ENCODE measurements at regions not wholly inside any gene's neighbourhood (a gene's known extent, or its start where the extent isn't known, plus 50 kb on each side); places are given as distances from the start of the nearest gene placed in this dataset.

DNA sequence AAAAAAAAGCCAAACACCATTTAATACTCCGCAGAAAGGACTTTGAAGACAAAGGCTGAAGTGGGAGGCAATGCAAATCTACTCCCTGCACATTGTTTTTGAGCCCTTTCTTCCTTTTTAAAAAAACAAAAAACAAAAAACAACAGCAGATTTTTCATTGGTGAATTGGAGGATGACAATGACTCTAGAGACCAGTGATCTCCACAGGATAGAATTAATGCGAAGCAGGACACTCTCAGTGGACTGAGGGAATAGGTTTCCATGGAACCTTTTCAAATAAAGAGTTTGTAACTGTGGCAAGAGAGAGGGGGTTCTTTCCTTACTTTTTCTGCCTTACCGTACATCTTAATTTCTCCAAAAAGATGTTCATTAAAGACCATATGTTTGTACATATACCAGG is 371.0 kb downstream of the MEIS1 start:
- Histone ChIP-seq H3K4me1 (ENCODE audit: control insufficient read depth, insufficient read depth, low read length) (no peaks in the 10 kb centered on the region), H3K27ac (ENCODE audit: control insufficient read depth, insufficient read depth) (no peak overlapping the region), H3K9me3 (replicated peaks; ENCODE audit: control insufficient read depth, insufficient read depth, low read length) (no peaks in the 10 kb centered on the region), H3K36me3 (ENCODE audit: control insufficient read depth in 2 of 2, insufficient read depth in 2 of 2, low read length in 1 of 2) (no peaks in the 10 kb centered on the region), H3K79me2 (ENCODE audit: control insufficient read depth, insufficient read depth, low read length) (no peaks in the 10 kb centered on the region), H4K20me1 (ENCODE audit: control insufficient read depth, insufficient read depth) (no peaks in the 10 kb centered on the region), H3K27me3 (replicated peaks in 1 of 2; ENCODE audit: control insufficient read depth in 2 of 2, insufficient read depth in 2 of 2, low read length in 1 of 2) (no peaks in the 10 kb centered on the region), H3K4me2 (ENCODE audit: control insufficient read depth, insufficient read depth) (no peak overlapping the region), H3K4me3 (no peak overlapping the region), H2AFZ (ENCODE audit: control insufficient read depth, low read depth, low read length) (no peak overlapping the region), H3K9ac (ENCODE audit: control insufficient read depth, insufficient read depth, low read length) (no peak overlapping the region)
- intact Hi-C loops (cut with micrococcal nuclease; ENCODE audit: unreplicated experiment) (no loop called here), in situ Hi-C loops (cut with MboI) (no loop called here)
- DNase-seq (ENCODE audit: low read depth, low spot score) = no peak
- ChIA-PET SMC1A (ENCODE audit: uncharacterized antibody, unreplicated experiment) (interaction anchor here (1.2 kb wide), 1 partner anchor 90 kb away, joined by 3 read pairs; no protein-coding TSS in a partner anchor), CTCF (no interaction called here), RAD21 (ENCODE audit: unreplicated experiment) (interaction anchor here (0.7 kb wide), 1 partner anchor 575 kb away, joined by 3 read pairs; no protein-coding TSS in a partner anchor), POLR2A (no interaction called here)
- TF ChIP-seq LARP7 (IDR thresholded peaks at IDR 0.05) (no peak), SPI1 (IDR thresholded peaks at IDR 0.05; ENCODE audit: borderline replicate concordance, insufficient read depth, low read depth, low read length) (no peak), KLF5 (IDR thresholded peaks at IDR 0.05; ENCODE audit: partially characterized antibody) (no peak), PML (IDR thresholded peaks at IDR 0.05; ENCODE audit: low read length) (no peak), NBN (IDR thresholded peaks at IDR 0.05) (no peak)
- TF ChIP-seq, protein P1, sequence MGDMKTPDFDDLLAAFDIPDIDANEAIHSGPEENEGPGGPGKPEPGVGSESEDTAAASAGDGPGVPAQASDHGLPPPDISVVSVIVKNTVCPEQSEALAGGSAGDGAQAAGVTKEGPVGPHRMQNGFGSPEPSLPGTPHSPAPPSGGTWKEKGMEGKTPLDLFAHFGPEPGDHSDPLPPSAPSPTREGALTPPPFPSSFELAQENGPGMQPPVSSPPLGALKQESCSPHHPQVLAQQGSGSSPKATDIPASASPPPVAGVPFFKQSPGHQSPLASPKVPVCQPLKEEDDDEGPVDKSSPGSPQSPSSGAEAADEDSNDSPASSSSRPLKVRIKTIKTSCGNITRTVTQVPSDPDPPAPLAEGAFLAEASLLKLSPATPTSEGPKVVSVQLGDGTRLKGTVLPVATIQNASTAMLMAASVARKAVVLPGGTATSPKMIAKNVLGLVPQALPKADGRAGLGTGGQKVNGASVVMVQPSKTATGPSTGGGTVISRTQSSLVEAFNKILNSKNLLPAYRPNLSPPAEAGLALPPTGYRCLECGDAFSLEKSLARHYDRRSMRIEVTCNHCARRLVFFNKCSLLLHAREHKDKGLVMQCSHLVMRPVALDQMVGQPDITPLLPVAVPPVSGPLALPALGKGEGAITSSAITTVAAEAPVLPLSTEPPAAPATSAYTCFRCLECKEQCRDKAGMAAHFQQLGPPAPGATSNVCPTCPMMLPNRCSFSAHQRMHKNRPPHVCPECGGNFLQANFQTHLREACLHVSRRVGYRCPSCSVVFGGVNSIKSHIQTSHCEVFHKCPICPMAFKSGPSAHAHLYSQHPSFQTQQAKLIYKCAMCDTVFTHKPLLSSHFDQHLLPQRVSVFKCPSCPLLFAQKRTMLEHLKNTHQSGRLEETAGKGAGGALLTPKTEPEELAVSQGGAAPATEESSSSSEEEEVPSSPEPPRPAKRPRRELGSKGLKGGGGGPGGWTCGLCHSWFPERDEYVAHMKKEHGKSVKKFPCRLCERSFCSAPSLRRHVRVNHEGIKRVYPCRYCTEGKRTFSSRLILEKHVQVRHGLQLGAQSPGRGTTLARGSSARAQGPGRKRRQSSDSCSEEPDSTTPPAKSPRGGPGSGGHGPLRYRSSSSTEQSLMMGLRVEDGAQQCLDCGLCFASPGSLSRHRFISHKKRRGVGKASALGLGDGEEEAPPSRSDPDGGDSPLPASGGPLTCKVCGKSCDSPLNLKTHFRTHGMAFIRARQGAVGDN (IDR thresholded peaks at IDR 0.05) = no peak
- TF ChIP-seq, protein P2, sequence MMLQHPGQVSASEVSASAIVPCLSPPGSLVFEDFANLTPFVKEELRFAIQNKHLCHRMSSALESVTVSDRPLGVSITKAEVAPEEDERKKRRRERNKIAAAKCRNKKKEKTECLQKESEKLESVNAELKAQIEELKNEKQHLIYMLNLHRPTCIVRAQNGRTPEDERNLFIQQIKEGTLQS (IDR thresholded peaks at IDR 0.05; ENCODE audit: borderline replicate concordance, extremely low read depth, low read depth, low read length) = no peak
- TF ChIP-seq, protein P3, sequence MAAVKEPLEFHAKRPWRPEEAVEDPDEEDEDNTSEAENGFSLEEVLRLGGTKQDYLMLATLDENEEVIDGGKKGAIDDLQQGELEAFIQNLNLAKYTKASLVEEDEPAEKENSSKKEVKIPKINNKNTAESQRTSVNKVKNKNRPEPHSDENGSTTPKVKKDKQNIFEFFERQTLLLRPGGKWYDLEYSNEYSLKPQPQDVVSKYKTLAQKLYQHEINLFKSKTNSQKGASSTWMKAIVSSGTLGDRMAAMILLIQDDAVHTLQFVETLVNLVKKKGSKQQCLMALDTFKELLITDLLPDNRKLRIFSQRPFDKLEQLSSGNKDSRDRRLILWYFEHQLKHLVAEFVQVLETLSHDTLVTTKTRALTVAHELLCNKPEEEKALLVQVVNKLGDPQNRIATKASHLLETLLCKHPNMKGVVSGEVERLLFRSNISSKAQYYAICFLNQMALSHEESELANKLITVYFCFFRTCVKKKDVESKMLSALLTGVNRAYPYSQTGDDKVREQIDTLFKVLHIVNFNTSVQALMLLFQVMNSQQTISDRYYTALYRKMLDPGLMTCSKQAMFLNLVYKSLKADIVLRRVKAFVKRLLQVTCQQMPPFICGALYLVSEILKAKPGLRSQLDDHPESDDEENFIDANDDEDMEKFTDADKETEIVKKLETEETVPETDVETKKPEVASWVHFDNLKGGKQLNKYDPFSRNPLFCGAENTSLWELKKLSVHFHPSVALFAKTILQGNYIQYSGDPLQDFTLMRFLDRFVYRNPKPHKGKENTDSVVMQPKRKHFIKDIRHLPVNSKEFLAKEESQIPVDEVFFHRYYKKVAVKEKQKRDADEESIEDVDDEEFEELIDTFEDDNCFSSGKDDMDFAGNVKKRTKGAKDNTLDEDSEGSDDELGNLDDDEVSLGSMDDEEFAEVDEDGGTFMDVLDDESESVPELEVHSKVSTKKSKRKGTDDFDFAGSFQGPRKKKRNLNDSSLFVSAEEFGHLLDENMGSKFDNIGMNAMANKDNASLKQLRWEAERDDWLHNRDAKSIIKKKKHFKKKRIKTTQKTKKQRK (IDR thresholded peaks at IDR 0.05; ENCODE audit: low read depth, low read length) = no peak
- ATAC-seq = no peak
- 39% methylated on average over 3 of the region's 3 CpGs for WGBS (ENCODE audit: insufficient coverage, insufficient replicate concordance, low lambda C conversion rate, missing lambda C conversion rate)
- no peak for FAIRE-seq
- BruUV-seq (replicated peaks) = no TSS peak

All from GM12878 (cell line).